Caco-2 (cell line): ENCODE measurements at regions not wholly inside any gene's neighbourhood (a gene's known extent, or its start where the extent isn't known, plus 50 kb on each side); places are given as distances from the start of the nearest gene placed in this dataset.

Source experiments
- BruUV-seq: library from RNA; stranded (reverse); fragments of 400-500 nt; replicated peaks from 2 replicates; lab custom pipeline; 2021; lab: Mats Ljungman, UMichigan
- CTCF ChIA-PET: fragments of 300-600 bp; sonication (Branson Sonifier 250); formaldehyde crosslinking; loops from one replicate; lab custom pipeline; 2022; ENCODE audit warnings: antibody characterized with exemption; lab: Charles Lee
- POLR2A ChIA-PET: fragments of 300-600 bp; sonication (Branson Sonifier 250); formaldehyde crosslinking; loops from one replicate; lab custom pipeline; 2022; ENCODE audit warnings: antibody characterized with exemption; lab: Charles Lee
- DNase-seq, 2 experiments: peaks; one replicate each; pipeline versions ENCODE4 v3.0.0 to v3.0.0-alpha.2; 2020 to 2022
- H3K27me3 ChIP-seq: replicated peaks from 2 replicates; pipeline ENCODE4 v1.6.0; 2011; ENCODE audit warnings: low read length; ENCODE audit not compliant: control insufficient read depth, insufficient read depth
- H3K36me3 ChIP-seq: 2 replicates; pipeline ENCODE4 v1.5.1; 2011; ENCODE audit warnings: low read length; ENCODE audit not compliant: control insufficient read depth, insufficient read depth
- H3K4me1 ChIP-seq: fragments of 250-450 bp; sonication (Bioruptor Pico); 2 replicates; pipeline ENCODE4 v1.5.1; 2020; ENCODE audit warnings: mild to moderate bottlenecking
- H3K4me3 ChIP-seq: 2 replicates; pipeline ENCODE4 v1.5.1; 2011; ENCODE audit warnings: low read depth, mild to moderate bottlenecking, control low read depth, low read length
- H3K9me3 ChIP-seq: fragments of 250-450 bp; sonication (Bioruptor Pico); 2 replicates; pipeline ENCODE4 v1.5.1; 2020; ENCODE audit warnings: mild to moderate bottlenecking, moderate library complexity
- H3K27ac Mint-ChIP-seq: one replicate; pipeline ENCODE4 v1.8.0; 2022; ENCODE audit warnings: mixed read lengths; ENCODE audit not compliant: unreplicated experiment
- H3K27me3 Mint-ChIP-seq: one replicate; pipeline ENCODE4 v1.8.0; 2022; ENCODE audit warnings: mixed read lengths; ENCODE audit not compliant: insufficient read depth, unreplicated experiment
- H3K36me3 Mint-ChIP-seq: one replicate; pipeline ENCODE4 v1.8.0; 2022; ENCODE audit warnings: mild to moderate bottlenecking, mixed read lengths; ENCODE audit not compliant: insufficient read depth, unreplicated experiment
- H3K4me1 Mint-ChIP-seq: one replicate; pipeline ENCODE4 v1.8.0; 2022; ENCODE audit warnings: low read depth, mixed read lengths; ENCODE audit not compliant: unreplicated experiment
- H3K4me3 Mint-ChIP-seq: one replicate; pipeline ENCODE4 v1.8.0; 2022; ENCODE audit warnings: mild to moderate bottlenecking, moderate library complexity, mixed read lengths; ENCODE audit not compliant: unreplicated experiment
- H3K9me3 Mint-ChIP-seq: one replicate; pipeline ENCODE4 v1.8.0; 2022; ENCODE audit warnings: mixed read lengths; ENCODE audit not compliant: unreplicated experiment
- CTCF ChIP-seq, 2 experiments: fragments of 200-600 bp in 1 of 2; IDR thresholded peaks; 1 replicate in 1 of 2; 2 replicates in 1 of 2; pipeline versions ENCODE4 v1.5.1 to v1.8.0; 2011 to 2022; ENCODE audit warnings: antibody characterized with exemption in 1 of 2, control low read depth in 1 of 2, inconsistent platforms in 1 of 2, low read depth in 1 of 2, low read length in 1 of 2, mild to moderate bottlenecking in 1 of 2, moderate library complexity in 1 of 2; ENCODE audit not compliant: insufficient read depth in 1 of 2, severe bottlenecking in 1 of 2, unreplicated experiment in 1 of 2
- intact Hi-C: fragments of 100-400 bp; cut with micrococcal nuclease; formaldehyde crosslinking; loops from one replicate; pipeline ENCODE4 v1.10.0; 2022; ENCODE audit not compliant: unreplicated experiment

GRCh38 chr1:57799490-57800115 is 375.7 kb upstream of the DAB1 start:
- DNase-seq: no peak
- H3K4me1 ChIP-seq: no peaks in the 10 kb centered on the region
- ChIA-PET POLR2A (no interaction called here), CTCF (interaction anchor here (0.6 kb wide), 1 partner anchor 289 kb away, joined by 6 read pairs; no protein-coding TSS in a partner anchor)
- H3K4me3 ChIP-seq: no peak overlapping the region
- Mint-ChIP-seq H3K4me3 (no peak overlapping the region), H3K36me3 (no peaks in the 10 kb centered on the region), H3K27ac (no peak overlapping the region), H3K27me3 (peaks cover 10% of the 10 kb centered on the region), H3K9me3 (no peaks in the 10 kb centered on the region), H3K4me1 (no peaks in the 10 kb centered on the region)
- no peaks in the 10 kb centered on the region for H3K36me3 ChIP-seq
- no peaks in the 10 kb centered on the region for H3K27me3 ChIP-seq
- intact Hi-C loops: no loop called here
- no peak for TF ChIP-seq CTCF (IDR thresholded peaks at IDR 0.05; ENCODE audit: insufficient read depth in 1 of 2, low read depth in 1 of 2, low read length in 1 of 2, severe bottlenecking in 1 of 2, unreplicated experiment in 1 of 2)
- H3K9me3 ChIP-seq: no peaks in the 10 kb centered on the region
- BruUV-seq: no TSS peak

- TF ChIP-seq CTCF (IDR thresholded peaks at IDR 0.05; ENCODE audit: insufficient read depth in 1 of 2, low read depth in 1 of 2, low read length in 1 of 2, severe bottlenecking in 1 of 2, unreplicated experiment in 1 of 2): no peak
- Mint-ChIP-seq H3K4me3 (no peak overlapping the region), H3K27me3 (peaks cover 10% of the 10 kb centered on the region), H3K4me1 (no peaks in the 10 kb centered on the region), H3K36me3 (no peaks in the 10 kb centered on the region), H3K9me3 (no peaks in the 10 kb centered on the region), H3K27ac (no peak overlapping the region)
- ChIA-PET POLR2A (no interaction called here), CTCF (no interaction called here)
- intact Hi-C loops: no loop called here
- no peaks in the 10 kb centered on the region for H3K4me1 ChIP-seq
- no peaks in the 10 kb centered on the region for H3K9me3 ChIP-seq
- BruUV-seq: no TSS peak
- no peaks in the 10 kb centered on the region for H3K36me3 ChIP-seq
- no peak overlapping the region for H3K4me3 ChIP-seq
- no peaks in the 10 kb centered on the region for H3K27me3 ChIP-seq
- DNase-seq: no peak
Observed at GRCh38 chr1:57798543-57798942, 374.7 kb upstream of the DAB1 start.

- Mint-ChIP-seq H3K27ac (no peak overlapping the region), H3K27me3 (peaks cover 12% of the 10 kb centered on the region), H3K36me3 (no peaks in the 10 kb centered on the region), H3K9me3 (no peaks in the 10 kb centered on the region), H3K4me1 (no peaks in the 10 kb centered on the region), H3K4me3 (no peak overlapping the region)
- Histone ChIP-seq H3K36me3 (no peaks in the 10 kb centered on the region), H3K4me3 (no peak overlapping the region), H3K27me3 (no peaks in the 10 kb centered on the region), H3K9me3 (no peaks in the 10 kb centered on the region), H3K4me1 (no peaks in the 10 kb centered on the region)
- TF ChIP-seq CTCF (IDR thresholded peaks at IDR 0.05; ENCODE audit: insufficient read depth in 1 of 2, low read depth in 1 of 2, low read length in 1 of 2, severe bottlenecking in 1 of 2, unreplicated experiment in 1 of 2): no peak
- CTCF ChIA-PET: no interaction called here
- no peak for DNase-seq
- POLR2A ChIA-PET: no interaction called here
- BruUV-seq: no TSS peak
- intact Hi-C loops: no loop called here
Observed at GRCh38 chr1:57797084-57797483, 373.2 kb upstream of the DAB1 start.
